Breast epithelium (tissue), 4 donors: ENCODE measurements at regions not wholly inside any gene's neighbourhood (a gene's known extent, or its start where the extent isn't known, plus 50 kb on each side); places are given as distances from the start of the nearest gene placed in this dataset.
"Not testable (repeated sequence)": the region's sequence is repeated elsewhere in the genome, so short reads cannot be mapped to it uniquely, and the experiment has no call there.

Source experiments
- DNase-seq, 2 donors: peaks; one replicate each; pipeline ENCODE4 v3.0.0-alpha.2; 2019; ENCODE audit warnings: low spot score in 2 of 2
- H3K27ac ChIP-seq, 2 donors: fragments of 200-600 bp; sonication (generic) in 1 of 2; one replicate each; pipeline ENCODE4 v1.5.1; 2016 to 2019; ENCODE audit warnings: mild to moderate bottlenecking in 1 of 2
- H3K27me3 ChIP-seq, 2 donors: fragments of 200-600 bp; sonication (generic) in 1 of 2; one replicate each; pipeline versions ENCODE4 v1.5.1 to v1.6.0; 2017 to 2019; ENCODE audit warnings: control low read depth in 1 of 2, mild to moderate bottlenecking in 1 of 2
- H3K36me3 ChIP-seq: fragments of 200-600 bp; one replicate; pipeline ENCODE4 v1.5.1; 2019
- H3K4me1 ChIP-seq, 2 donors: fragments of 200-600 bp; sonication (generic); one replicate each; pipeline ENCODE4 v1.5.1; 2016 to 2019; ENCODE audit warnings: control low read depth in 1 of 2
- H3K4me3 ChIP-seq, 3 donors: fragments of 200-600 bp; sonication (generic); 1 replicate in 2 of 3; 2 replicates in 1 of 3; pipeline ENCODE4 v1.5.1; 2016 to 2019; ENCODE audit warnings: mild to moderate bottlenecking in 3 of 3, moderate library complexity in 2 of 3
- H3K9me3 ChIP-seq, 2 donors: fragments of 200-600 bp; sonication (generic) in 1 of 2; one replicate each; pipeline ENCODE4 v1.5.1; 2016 to 2019; ENCODE audit warnings: control low read depth in 1 of 2
- POLR2A ChIP-seq: fragments of 450-650 bp; IDR thresholded peaks from one replicate; pipeline ENCODE4 v1.6.1; 2016; ENCODE audit warnings: antibody characterized with exemption, mild to moderate bottlenecking, moderate library complexity
- POLR2AphosphoS5 ChIP-seq, 3 donors: sonication (generic); formaldehyde crosslinking; IDR thresholded peaks; one replicate each; pipeline ENCODE4 v1.6.1; 2017; ENCODE audit warnings: antibody characterized with exemption in 3 of 3
- intact Hi-C: fragments of 100-400 bp; cut with DNase I; formaldehyde crosslinking; loops from one replicate; pipeline ENCODE4 v1.15.1; 2023; ENCODE audit warnings: low total_unique reads
- TF ChIP-seq, protein P1 (sequence below), 3 donors: fragments of 450-650 bp; IDR thresholded peaks; one replicate each; pipeline ENCODE4 v1.5.1; 2016 to 2017; ENCODE audit warnings: antibody characterized with exemption in 3 of 3, mild to moderate bottlenecking in 3 of 3, moderate library complexity in 3 of 3

DNA sequence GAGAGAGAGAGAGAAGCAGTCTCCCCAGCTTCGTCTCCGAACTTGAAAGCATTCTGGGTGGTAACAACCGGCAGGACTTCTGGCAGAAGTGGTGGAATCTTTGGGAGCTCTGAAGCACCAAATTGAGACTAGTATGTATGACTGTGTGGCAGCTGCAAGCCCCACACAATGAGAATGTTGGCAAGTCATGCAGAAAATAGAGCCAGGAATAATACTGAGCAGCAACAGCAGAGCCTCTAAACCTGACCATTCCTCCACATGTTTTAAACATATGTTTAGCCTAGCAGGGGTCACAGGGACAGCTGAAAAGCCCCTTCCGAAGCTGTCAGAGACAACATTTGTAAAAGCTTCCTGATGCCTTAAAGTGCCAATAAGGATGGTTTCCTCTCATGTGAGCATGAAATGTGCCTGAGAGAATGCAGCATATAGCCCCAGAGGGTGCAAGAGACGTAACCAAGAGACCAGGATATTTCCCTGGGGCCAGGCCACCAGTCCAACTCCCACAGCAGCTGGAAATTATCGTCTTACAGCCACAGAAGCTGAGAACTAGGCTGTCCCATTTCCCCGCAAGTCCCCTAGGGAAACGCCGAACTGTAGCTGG, 178.6 kb upstream of the CCDC54 start:
- intact Hi-C loops, result no loop called here
- H3K36me3 ChIP-seq, result no peaks in the 10 kb centered on the region
- no peaks in the 10 kb centered on the region for H3K9me3 ChIP-seq
- no peak overlapping the region for H3K4me3 ChIP-seq
- TF ChIP-seq, protein P1, sequence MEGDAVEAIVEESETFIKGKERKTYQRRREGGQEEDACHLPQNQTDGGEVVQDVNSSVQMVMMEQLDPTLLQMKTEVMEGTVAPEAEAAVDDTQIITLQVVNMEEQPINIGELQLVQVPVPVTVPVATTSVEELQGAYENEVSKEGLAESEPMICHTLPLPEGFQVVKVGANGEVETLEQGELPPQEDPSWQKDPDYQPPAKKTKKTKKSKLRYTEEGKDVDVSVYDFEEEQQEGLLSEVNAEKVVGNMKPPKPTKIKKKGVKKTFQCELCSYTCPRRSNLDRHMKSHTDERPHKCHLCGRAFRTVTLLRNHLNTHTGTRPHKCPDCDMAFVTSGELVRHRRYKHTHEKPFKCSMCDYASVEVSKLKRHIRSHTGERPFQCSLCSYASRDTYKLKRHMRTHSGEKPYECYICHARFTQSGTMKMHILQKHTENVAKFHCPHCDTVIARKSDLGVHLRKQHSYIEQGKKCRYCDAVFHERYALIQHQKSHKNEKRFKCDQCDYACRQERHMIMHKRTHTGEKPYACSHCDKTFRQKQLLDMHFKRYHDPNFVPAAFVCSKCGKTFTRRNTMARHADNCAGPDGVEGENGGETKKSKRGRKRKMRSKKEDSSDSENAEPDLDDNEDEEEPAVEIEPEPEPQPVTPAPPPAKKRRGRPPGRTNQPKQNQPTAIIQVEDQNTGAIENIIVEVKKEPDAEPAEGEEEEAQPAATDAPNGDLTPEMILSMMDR (IDR thresholded peaks at IDR 0.05), result no peak
- TF ChIP-seq POLR2A, result no peak
- TF ChIP-seq POLR2AphosphoS5 (IDR thresholded peaks at IDR 0.05), result no peak
- no peak overlapping the region for H3K27ac ChIP-seq
- H3K27me3 ChIP-seq, result no peaks in the 10 kb centered on the region
- no peak for DNase-seq
- no peaks in the 10 kb centered on the region for H3K4me1 ChIP-seq

DNA sequence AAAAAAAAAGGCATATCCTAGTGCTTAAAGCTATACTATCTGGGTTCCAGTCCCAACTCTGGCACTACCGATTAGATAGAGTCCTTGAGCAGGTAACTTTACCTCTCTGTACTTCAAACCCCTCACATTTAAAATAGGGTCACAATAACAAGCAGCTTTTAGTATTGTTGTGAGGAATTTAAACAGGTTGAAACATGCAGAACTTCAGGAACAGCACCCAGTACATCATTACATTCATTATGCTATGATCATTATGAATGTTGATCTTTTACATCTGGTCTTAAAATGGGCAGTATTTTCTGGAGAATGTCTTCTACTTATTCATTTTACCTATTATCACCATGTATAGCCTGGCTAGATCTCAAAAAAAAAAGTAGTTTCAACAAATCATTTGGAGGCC, 176.1 kb upstream of the CCDC54 start:
- no peak for TF ChIP-seq POLR2AphosphoS5 (IDR thresholded peaks at IDR 0.05)
- TF ChIP-seq POLR2A, result no peak
- TF ChIP-seq, protein P1 (IDR thresholded peaks at IDR 0.05), result no peak
- H3K9me3 ChIP-seq, result no peaks in the 10 kb centered on the region
- DNase-seq, result no peak
- H3K36me3 ChIP-seq, result no peaks in the 10 kb centered on the region
- no peaks in the 10 kb centered on the region for H3K4me1 ChIP-seq
- H3K4me3 ChIP-seq, result no peak overlapping the region
- no peak overlapping the region for H3K27ac ChIP-seq
- no peaks in the 10 kb centered on the region for H3K27me3 ChIP-seq
- intact Hi-C loops, result no loop called here

DNA sequence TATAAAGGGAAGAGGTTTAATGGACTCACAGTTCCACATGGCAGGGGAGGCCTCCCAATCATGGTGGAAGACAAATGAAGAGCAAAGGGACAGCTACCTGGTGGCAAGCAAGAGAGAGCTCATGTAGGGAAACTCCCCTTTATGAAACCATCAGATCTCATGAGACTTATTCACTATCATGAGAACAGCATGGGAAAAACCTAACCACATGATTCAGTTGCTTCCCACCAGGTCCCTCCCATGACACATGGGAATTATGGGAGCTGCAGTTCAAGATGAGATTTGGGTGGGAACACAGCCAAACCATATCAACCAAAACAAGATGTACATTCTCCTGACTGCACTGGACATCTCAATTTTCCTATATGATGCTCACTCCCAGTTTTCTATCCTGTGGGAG, 174.4 kb upstream of the CCDC54 start:
- intact Hi-C loops, H3K9me3 ChIP-seq, DNase-seq, H3K4me3 ChIP-seq, H3K27ac ChIP-seq, H3K4me1 ChIP-seq, H3K36me3 ChIP-seq, H3K27me3 ChIP-seq: not testable (repeated sequence)

DNA sequence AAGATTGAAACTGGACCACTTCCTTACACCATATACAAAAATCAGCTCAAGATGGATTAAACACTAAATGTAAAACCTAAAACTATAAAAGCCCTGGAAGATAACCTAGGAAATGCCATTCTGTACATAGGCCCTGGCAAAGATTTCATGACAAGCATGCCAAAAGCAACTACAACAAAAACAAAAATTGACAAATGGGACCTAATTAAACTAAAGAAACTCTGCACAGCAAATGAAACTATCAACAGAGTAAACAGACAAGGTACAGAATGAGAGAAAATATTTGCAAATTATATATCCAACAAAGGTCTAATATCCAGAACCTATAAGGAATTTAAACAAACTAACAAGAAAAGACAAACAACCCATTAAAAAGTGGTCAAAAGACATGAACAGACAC, 173.1 kb upstream of the CCDC54 start:
- Histone ChIP-seq H3K36me3 (no peaks in the 10 kb centered on the region), H3K4me3 (no peak overlapping the region), H3K9me3 (no peaks in the 10 kb centered on the region), H3K4me1 (peaks cover 3 to 7% of the 10 kb centered on the region in 2 donors), H3K27ac (no peak overlapping the region), H3K27me3 (no peaks in the 10 kb centered on the region)
- no peak for DNase-seq
- intact Hi-C loops, result no loop called here
- TF ChIP-seq, protein P1 (IDR thresholded peaks at IDR 0.05), result no peak
- TF ChIP-seq POLR2AphosphoS5 (IDR thresholded peaks at IDR 0.05), result no peak
- TF ChIP-seq POLR2A, result no peak

DNA sequence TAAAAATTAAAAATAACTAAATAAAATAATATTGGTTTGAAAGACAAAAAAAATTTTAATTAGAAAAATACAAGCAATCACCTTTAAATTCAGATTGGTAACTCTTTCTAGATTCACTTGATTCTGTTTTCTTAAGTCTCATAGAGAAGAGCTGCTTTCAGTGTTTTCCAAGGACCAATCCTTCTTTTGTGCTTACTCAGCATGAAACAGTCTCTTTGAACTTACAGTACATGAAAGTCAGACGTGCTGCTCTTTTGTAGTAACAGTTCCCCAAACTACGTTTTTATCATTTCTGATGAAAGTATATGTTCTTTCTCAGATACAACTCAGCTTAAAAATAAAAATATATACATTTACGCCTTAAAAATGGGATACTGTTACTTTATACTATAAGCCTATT, 171.9 kb upstream of the CCDC54 start:
- intact Hi-C loops, result no loop called here

More for the DNA sequence above, 171.9 kb upstream of the CCDC54 start:
- TF ChIP-seq POLR2AphosphoS5 (IDR thresholded peaks at IDR 0.05) (no peak), POLR2A (no peak)
- TF ChIP-seq, protein P1 (IDR thresholded peaks at IDR 0.05), result no peak
- H3K27me3 ChIP-seq, result no peaks in the 10 kb centered on the region
- DNase-seq, result no peak
- no peaks in the 10 kb centered on the region for H3K9me3 ChIP-seq
- H3K27ac ChIP-seq, result no peak overlapping the region
- H3K4me3 ChIP-seq, result no peak overlapping the region
- no peaks in the 10 kb centered on the region for H3K36me3 ChIP-seq
- H3K4me1 ChIP-seq, result peaks cover 3 to 7% of the 10 kb centered on the region in 2 donors
